ENCODE measurements at regions not wholly inside any gene's neighbourhood (a gene's known extent, or its start where the extent isn't known, plus 50 kb on each side); places are given as distances from the start of the nearest gene placed in this dataset.

GRCh38 chr2:862355-862687 is 88.3 kb upstream of the SNTG2 start:
- DNase-seq (ENCODE audit: low read depth, low spot score) = no peak
- POLR2A ChIA-PET = no interaction called here
- no peak for TF ChIP-seq CTCF (IDR thresholded peaks at IDR 0.05; ENCODE audit: insufficient read depth, low read length, missing control alignments)
- CTCF ChIA-PET = no interaction called here
- no peak overlapping the region for H3K4me3 ChIP-seq (ENCODE audit: low read depth, low read length)

DNA sequence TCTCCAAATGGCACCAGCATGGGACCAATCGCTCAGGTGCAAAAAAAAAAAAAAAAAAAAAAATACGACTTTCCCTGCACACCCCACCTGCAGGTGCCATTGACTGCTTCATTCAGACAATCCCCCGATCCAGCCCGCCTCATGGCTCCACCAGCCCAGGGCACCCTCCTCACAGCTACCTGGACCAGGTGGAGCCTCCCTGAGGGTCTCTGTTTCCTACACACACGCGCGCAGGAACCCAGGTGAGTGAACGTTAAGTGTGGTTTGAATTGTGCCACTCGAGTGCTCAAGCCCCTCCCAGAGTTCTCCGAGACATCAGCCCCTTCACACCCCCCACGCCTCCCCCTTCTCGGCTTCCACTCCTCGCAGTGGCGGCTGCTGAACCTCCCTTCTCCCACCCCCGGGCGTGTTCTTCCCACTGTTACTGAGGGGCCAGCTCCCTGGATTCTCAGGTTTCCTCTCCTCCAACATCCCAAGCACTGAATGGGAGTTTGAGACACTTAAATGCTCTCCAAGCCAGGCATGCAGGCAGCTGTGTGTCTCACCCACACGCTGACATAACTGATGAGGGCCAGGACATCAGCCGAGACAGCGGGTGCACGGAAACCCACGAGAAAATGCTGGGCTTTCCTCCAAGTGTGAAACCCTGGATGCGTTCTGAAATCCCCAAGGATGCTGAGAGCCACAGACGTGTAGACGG is 88.8 kb upstream of the SNTG2 start:
- no peak overlapping the region for H3K4me3 ChIP-seq (ENCODE audit: low read depth, low read length)
- ChIA-PET CTCF (no interaction called here), POLR2A (no interaction called here)
- no peak for DNase-seq (ENCODE audit: low read depth, low spot score)
- no peak for TF ChIP-seq CTCF (IDR thresholded peaks at IDR 0.05; ENCODE audit: insufficient read depth, low read length, missing control alignments)

DNA sequence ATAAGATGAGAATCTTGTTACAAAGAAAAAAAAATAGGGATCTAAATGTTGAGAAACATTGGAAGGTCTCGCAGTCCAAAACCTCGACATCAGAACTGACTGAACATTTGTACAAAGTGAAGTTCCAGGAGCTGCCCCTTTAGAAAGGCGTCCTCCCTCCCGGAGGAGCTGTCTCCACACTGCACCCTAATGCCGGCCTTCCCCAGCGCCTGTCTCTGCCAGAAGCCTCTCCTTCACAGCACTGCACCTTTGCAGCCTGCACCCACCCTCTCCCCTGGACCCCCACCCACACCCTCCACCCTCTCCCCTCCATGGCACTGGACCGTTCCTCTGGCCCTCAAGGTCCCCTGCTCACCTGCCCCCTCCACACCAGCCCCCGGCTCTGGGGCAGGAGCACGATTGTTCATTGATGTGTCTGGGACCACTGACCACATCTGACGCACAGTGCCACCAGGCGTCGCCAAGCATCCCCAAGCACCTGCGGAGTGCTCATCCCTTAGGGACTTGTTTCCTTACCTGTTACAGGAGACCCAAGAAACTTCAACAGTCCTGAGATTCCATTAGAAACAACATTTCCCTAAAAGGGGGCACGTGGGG is 90.3 kb upstream of the SNTG2 start:
- H3K4me3 ChIP-seq (ENCODE audit: low read depth, low read length) = no peak overlapping the region
- TF ChIP-seq CTCF (IDR thresholded peaks at IDR 0.05; ENCODE audit: insufficient read depth, low read length, missing control alignments) = no peak
- CTCF ChIA-PET = interaction anchor here (1.5 kb wide), 1 partner anchor 690 kb away, joined by 4 read pairs; no protein-coding TSS in a partner anchor
- no peak for DNase-seq (ENCODE audit: low read depth, low spot score)
- POLR2A ChIA-PET = no interaction called here

GRCh38 chr2:858646-859045 is 92.0 kb upstream of the SNTG2 start:
- DNase-seq (ENCODE audit: low read depth, low spot score) = no peak
- CTCF ChIA-PET = no interaction called here
- H3K4me3 ChIP-seq (ENCODE audit: low read depth, low read length) = no peak overlapping the region
- POLR2A ChIA-PET = no interaction called here
- TF ChIP-seq CTCF (IDR thresholded peaks at IDR 0.05; ENCODE audit: insufficient read depth, low read length, missing control alignments) = no peak

DNA sequence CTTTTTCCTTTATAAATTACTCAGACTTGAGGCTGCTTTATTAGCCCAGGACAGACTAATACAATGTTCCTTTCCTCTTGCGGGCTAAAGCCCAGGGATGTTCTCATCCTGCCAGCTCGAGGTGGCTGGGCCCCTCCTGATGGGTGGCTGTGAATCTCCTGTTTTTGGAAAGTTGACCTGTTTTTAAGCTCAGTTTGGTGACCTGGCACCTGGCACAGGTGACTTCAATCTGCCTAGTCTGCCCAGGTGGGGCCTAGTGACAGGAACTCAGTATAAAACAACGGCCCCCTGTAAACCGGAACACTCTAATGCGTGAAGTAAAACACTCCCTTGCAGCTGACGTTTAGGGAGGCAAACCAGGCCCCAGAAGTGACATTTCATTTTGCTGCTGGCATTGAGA is 92.7 kb upstream of the SNTG2 start:
- DNase-seq (ENCODE audit: low read depth, low spot score) = no peak
- H3K4me3 ChIP-seq (ENCODE audit: low read depth, low read length) = no peak overlapping the region
- no peak for TF ChIP-seq CTCF (IDR thresholded peaks at IDR 0.05; ENCODE audit: insufficient read depth, low read length, missing control alignments)
- CTCF ChIA-PET = no interaction called here
- POLR2A ChIA-PET = no interaction called here

DNA sequence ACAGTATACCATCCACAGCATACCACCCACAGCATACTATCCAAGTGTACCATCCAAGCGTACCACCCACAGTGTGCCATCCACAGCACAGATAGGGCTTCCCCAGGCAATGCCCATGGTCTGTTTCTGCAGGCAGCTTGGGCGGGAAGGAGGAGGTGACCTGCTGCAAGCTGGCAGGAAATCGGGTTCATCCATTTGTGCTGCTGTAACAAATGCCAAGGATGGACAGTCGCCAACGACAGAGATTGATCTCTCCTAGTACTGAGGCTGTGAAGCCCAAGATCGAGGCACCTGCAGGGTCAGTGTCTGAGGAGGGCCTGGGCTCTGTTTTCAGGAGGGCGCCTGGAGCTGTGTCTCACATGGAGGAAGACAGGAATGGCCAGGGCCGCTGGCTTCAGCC is 93.6 kb upstream of the SNTG2 start:
- no peak for DNase-seq (ENCODE audit: low read depth, low spot score)
- TF ChIP-seq CTCF (IDR thresholded peaks at IDR 0.05; ENCODE audit: insufficient read depth, low read length, missing control alignments) = no peak
- CTCF ChIA-PET = no interaction called here
- H3K4me3 ChIP-seq (ENCODE audit: low read depth, low read length) = no peak overlapping the region
- POLR2A ChIA-PET = no interaction called here
